MM.1S (cell line): ENCODE measurements at regions not wholly inside any gene's neighbourhood (a gene's known extent, or its start where the extent isn't known, plus 50 kb on each side); places are given as distances from the start of the nearest gene placed in this dataset.
"Not testable (repeated sequence)": the region's sequence is repeated elsewhere in the genome, so short reads cannot be mapped to it uniquely, and the experiment has no call there.

Experiments
- DNase-seq: peaks from one replicate; pipeline ENCODE4 v3.0.0-alpha.2; 2015
- H2AFZ ChIP-seq: fragments of 300-600 bp; sonication (generic); 2 replicates; pipeline ENCODE4 v1.6.0; 2016; ENCODE audit warnings: antibody characterized with exemption, low read length
- H3F3A ChIP-seq: fragments of 300-600 bp; sonication (generic); 2 replicates; pipeline ENCODE4 v1.6.1; 2016; ENCODE audit warnings: mild to moderate bottlenecking, antibody characterized with exemption, low read length, moderate library complexity, mixed read lengths; ENCODE audit not compliant: insufficient read depth
- H3K27ac ChIP-seq: fragments of 300-600 bp; sonication (generic); 2 replicates; pipeline ENCODE4 v1.5.1; 2016; ENCODE audit warnings: mild to moderate bottlenecking, low read length
- H3K27me3 ChIP-seq: fragments of 300-600 bp; sonication (generic); replicated peaks from 2 replicates; pipeline ENCODE4 v1.6.0; 2016; ENCODE audit warnings: low read length; ENCODE audit not compliant: insufficient read depth
- H3K36me3 ChIP-seq: fragments of 300-600 bp; sonication (generic); replicated peaks from 2 replicates; pipeline ENCODE4 v1.6.1; 2016; ENCODE audit warnings: mild to moderate bottlenecking, low read length, mixed read lengths; ENCODE audit not compliant: insufficient read depth
- H3K4me1 ChIP-seq: fragments of 300-600 bp; sonication (generic); 2 replicates; pipeline ENCODE4 v1.6.1; 2016; ENCODE audit warnings: low read length, mixed read lengths
- H3K4me2 ChIP-seq: fragments of 300-600 bp; sonication (generic); 2 replicates; pipeline ENCODE4 v1.6.0; 2016; ENCODE audit warnings: low read depth, low read length
- H3K4me3 ChIP-seq: fragments of 300-600 bp; sonication (generic); 2 replicates; pipeline ENCODE4 v1.5.1; 2016; ENCODE audit warnings: low read length, mixed read lengths
- H3K79me2 ChIP-seq: fragments of 300-600 bp; sonication (generic); 2 replicates; pipeline ENCODE4 v1.6.1; 2016; ENCODE audit warnings: mixed run types, low read length, mixed read lengths
- H3K9ac ChIP-seq: fragments of 300-600 bp; sonication (generic); 2 replicates; pipeline ENCODE4 v1.6.1; 2016; ENCODE audit warnings: low read length, mixed read lengths
- H3K9me2 ChIP-seq: fragments of 300-600 bp; sonication (generic); replicated peaks from 2 replicates; pipeline ENCODE4 v1.6.1; 2016; ENCODE audit warnings: mild to moderate bottlenecking, low read length, mixed read lengths; ENCODE audit not compliant: insufficient read depth
- H3K9me3 ChIP-seq: fragments of 300-600 bp; sonication (generic); replicated peaks from 2 replicates; pipeline ENCODE4 v1.6.1; 2016; ENCODE audit warnings: mild to moderate bottlenecking, low read length, mixed read lengths; ENCODE audit not compliant: insufficient read depth
- H4K20me1 ChIP-seq: fragments of 300-600 bp; sonication (generic); 2 replicates; pipeline ENCODE4 v1.6.1; 2016; ENCODE audit warnings: mild to moderate bottlenecking, low read length, moderate library complexity, mixed read lengths; ENCODE audit not compliant: insufficient read depth
- EZH2 ChIP-seq: fragments of 300-600 bp; sonication (generic); optimal IDR thresholded peaks from 2 replicates; pipeline ENCODE3; 2017; ENCODE audit warnings: low read depth, mild to moderate bottlenecking, antibody characterized with exemption, low read length, mixed read lengths
- EZH2phosphoT487 ChIP-seq: fragments of 300-600 bp; sonication (generic); IDR thresholded peaks from 2 replicates; pipeline ENCODE4 v1.6.1; 2018; ENCODE audit warnings: antibody characterized with exemption, low read length
- TF ChIP-seq, protein P1 (sequence below): fragments of 300-600 bp; sonication (generic); IDR thresholded peaks from 2 replicates; pipeline ENCODE4 v1.5.1; 2016; ENCODE audit warnings: antibody characterized with exemption, low read length, mixed read lengths

DNA sequence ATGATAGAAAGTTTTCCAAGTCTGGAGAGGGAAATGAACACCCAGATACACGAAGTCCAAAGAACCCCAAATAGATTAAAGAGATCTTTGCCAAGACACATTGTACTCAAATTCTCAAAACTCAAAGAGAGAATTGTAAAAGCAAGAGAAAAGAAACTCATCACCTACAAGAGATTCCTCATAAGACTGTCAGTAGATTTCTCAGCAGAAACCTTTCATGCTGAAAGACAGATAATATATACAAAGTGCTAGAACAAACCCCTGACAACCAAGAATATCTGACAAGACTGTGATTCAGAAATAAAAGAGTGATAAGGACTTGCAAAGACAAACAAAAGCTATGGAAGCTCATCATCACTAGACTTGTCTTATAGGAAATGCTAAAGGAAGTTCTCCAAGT, 326.7 kb upstream of the ZNF608 start:
- H3K9ac ChIP-seq: no peak overlapping the region
- no peaks in the 10 kb centered on the region for H3K79me2 ChIP-seq
- no peaks in the 10 kb centered on the region for H3K9me2 ChIP-seq
- no peak overlapping the region for H3K27ac ChIP-seq
- DNase-seq: no peak
- no peaks in the 10 kb centered on the region for H4K20me1 ChIP-seq
- TF ChIP-seq EZH2phosphoT487: no peak
- TF ChIP-seq, protein P1, sequence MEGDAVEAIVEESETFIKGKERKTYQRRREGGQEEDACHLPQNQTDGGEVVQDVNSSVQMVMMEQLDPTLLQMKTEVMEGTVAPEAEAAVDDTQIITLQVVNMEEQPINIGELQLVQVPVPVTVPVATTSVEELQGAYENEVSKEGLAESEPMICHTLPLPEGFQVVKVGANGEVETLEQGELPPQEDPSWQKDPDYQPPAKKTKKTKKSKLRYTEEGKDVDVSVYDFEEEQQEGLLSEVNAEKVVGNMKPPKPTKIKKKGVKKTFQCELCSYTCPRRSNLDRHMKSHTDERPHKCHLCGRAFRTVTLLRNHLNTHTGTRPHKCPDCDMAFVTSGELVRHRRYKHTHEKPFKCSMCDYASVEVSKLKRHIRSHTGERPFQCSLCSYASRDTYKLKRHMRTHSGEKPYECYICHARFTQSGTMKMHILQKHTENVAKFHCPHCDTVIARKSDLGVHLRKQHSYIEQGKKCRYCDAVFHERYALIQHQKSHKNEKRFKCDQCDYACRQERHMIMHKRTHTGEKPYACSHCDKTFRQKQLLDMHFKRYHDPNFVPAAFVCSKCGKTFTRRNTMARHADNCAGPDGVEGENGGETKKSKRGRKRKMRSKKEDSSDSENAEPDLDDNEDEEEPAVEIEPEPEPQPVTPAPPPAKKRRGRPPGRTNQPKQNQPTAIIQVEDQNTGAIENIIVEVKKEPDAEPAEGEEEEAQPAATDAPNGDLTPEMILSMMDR: no peak
- TF ChIP-seq EZH2: no peak
- H2AFZ ChIP-seq: no peak overlapping the region
- no peaks in the 10 kb centered on the region for H3K36me3 ChIP-seq
- H3K4me3 ChIP-seq: no peak overlapping the region
- no peaks in the 10 kb centered on the region for H3K4me1 ChIP-seq
- no peaks in the 10 kb centered on the region for H3K9me3 ChIP-seq
- H3F3A ChIP-seq: no peaks in the 10 kb centered on the region
- no peak overlapping the region for H3K4me2 ChIP-seq
- no peaks in the 10 kb centered on the region for H3K27me3 ChIP-seq

- no peak overlapping the region for H3K27ac ChIP-seq
- H3K4me3 ChIP-seq: no peak overlapping the region
- no peak overlapping the region for H3K4me2 ChIP-seq
- no peaks in the 10 kb centered on the region for H3K4me1 ChIP-seq
- no peaks in the 10 kb centered on the region for H3K79me2 ChIP-seq
- DNase-seq: no peak
- no peaks in the 10 kb centered on the region for H4K20me1 ChIP-seq
- H3K27me3 ChIP-seq: no peaks in the 10 kb centered on the region
- no peaks in the 10 kb centered on the region for H3K9me3 ChIP-seq
- TF ChIP-seq EZH2: no peak
- TF ChIP-seq, protein P1: no peak
- TF ChIP-seq EZH2phosphoT487: no peak
- no peaks in the 10 kb centered on the region for H3F3A ChIP-seq
- no peak overlapping the region for H3K9ac ChIP-seq
- H3K9me2 ChIP-seq: no peaks in the 10 kb centered on the region
- H2AFZ ChIP-seq: no peak overlapping the region
- no peaks in the 10 kb centered on the region for H3K36me3 ChIP-seq
These were observed 329.1 kb upstream of the ZNF608 start for GRCh38 chr5:125075567-125075966.

- H4K20me1 ChIP-seq, H3K36me3 ChIP-seq, H3K27me3 ChIP-seq, H3K79me2 ChIP-seq, H3F3A ChIP-seq, H3K9ac ChIP-seq, H3K4me2 ChIP-seq, H3K4me1 ChIP-seq, H3K9me2 ChIP-seq, H3K9me3 ChIP-seq, DNase-seq, H3K4me3 ChIP-seq, H2AFZ ChIP-seq, H3K27ac ChIP-seq: not testable (repeated sequence)
These were observed 332.6 kb upstream of the ZNF608 start for GRCh38 chr5:125079028-125079427.

DNA sequence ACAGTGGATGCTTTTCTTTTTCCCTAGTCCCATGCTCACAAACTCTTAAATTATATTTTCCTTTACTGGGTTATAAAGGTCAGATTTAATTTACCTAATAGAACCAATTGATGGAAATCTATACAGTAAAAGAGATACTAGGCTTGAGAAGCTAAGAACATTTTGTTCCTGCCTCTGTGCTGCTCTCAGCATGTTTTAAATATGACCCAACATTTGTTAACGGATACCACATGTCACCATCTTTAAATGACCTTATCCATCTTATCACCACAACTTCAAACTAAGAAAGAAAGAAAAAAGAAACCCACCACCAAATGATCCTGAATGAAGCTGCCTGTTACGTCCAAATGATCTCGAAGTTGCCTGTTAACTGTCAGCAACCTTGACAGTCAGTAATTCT, 334.7 kb upstream of the ZNF608 start:
- Histone ChIP-seq H3F3A (no peaks in the 10 kb centered on the region), H3K9me2 (no peaks in the 10 kb centered on the region)

More for the DNA sequence above, 334.7 kb upstream of the ZNF608 start:
- Histone ChIP-seq H3K9me3 (no peaks in the 10 kb centered on the region), H3K27ac (no peak overlapping the region), H4K20me1 (no peaks in the 10 kb centered on the region), H3K36me3 (no peaks in the 10 kb centered on the region), H3K79me2 (no peaks in the 10 kb centered on the region), H3K9ac (no peak overlapping the region), H3K4me3 (no peak overlapping the region), H3K4me2 (no peak overlapping the region), H3K4me1 (no peaks in the 10 kb centered on the region), H3K27me3 (no peaks in the 10 kb centered on the region), H2AFZ (no peak overlapping the region)
- DNase-seq: no peak
- TF ChIP-seq EZH2 (no peak), EZH2phosphoT487 (no peak)
- TF ChIP-seq, protein P1: no peak
